DOHH2 (cell line): ENCODE measurements at regions not wholly inside any gene's neighbourhood (a gene's known extent, or its start where the extent isn't known, plus 50 kb on each side); places are given as distances from the start of the nearest gene placed in this dataset.

Experiments used
- EZH2phosphoT487 ChIP-seq: fragments of 200-600 bp; sonication (generic); IDR thresholded peaks from 2 replicates; pipeline ENCODE4 v1.6.1; 2017; ENCODE audit warnings: borderline replicate concordance, mild to moderate bottlenecking, antibody characterized with exemption, low read length, moderate library complexity, mixed read lengths
- TF ChIP-seq, protein P1 (sequence below): fragments of 200-600 bp; sonication (generic); IDR thresholded peaks from one replicate; pipeline ENCODE4 v1.5.1; 2014; ENCODE audit warnings: antibody characterized with exemption, mild to moderate bottlenecking, low read depth, low read length; ENCODE audit not compliant: poor library complexity, severe bottlenecking

DNA sequence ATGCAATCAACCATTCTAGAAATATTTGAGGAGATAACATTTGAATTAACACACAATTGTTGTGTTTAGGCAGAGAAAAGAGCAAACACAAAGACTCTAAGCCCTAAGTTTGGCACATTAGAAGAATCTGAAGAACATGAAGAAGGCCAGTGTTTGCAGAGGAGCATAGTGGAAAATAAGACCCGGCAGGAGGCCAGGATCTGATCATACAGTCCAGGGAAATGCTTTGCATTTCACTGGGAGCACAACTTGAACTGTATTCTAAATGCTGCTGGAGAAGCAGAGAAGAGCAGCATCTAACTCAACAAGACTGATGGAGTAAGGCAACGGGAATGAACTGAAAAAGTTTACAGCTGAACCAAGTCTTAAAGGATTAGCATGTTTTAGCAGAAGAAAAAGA lies 463.4 kb downstream of the ZNF608 start:
- no peak for TF ChIP-seq EZH2phosphoT487
- TF ChIP-seq, protein P1, sequence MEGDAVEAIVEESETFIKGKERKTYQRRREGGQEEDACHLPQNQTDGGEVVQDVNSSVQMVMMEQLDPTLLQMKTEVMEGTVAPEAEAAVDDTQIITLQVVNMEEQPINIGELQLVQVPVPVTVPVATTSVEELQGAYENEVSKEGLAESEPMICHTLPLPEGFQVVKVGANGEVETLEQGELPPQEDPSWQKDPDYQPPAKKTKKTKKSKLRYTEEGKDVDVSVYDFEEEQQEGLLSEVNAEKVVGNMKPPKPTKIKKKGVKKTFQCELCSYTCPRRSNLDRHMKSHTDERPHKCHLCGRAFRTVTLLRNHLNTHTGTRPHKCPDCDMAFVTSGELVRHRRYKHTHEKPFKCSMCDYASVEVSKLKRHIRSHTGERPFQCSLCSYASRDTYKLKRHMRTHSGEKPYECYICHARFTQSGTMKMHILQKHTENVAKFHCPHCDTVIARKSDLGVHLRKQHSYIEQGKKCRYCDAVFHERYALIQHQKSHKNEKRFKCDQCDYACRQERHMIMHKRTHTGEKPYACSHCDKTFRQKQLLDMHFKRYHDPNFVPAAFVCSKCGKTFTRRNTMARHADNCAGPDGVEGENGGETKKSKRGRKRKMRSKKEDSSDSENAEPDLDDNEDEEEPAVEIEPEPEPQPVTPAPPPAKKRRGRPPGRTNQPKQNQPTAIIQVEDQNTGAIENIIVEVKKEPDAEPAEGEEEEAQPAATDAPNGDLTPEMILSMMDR: no peak
